ENCODE measurements at regions not wholly inside any gene's neighbourhood (a gene's known extent, or its start where the extent isn't known, plus 50 kb on each side); places are given as distances from the start of the nearest gene placed in this dataset.
"Not testable (repeated sequence)": the region's sequence is repeated elsewhere in the genome, so short reads cannot be mapped to it uniquely, and the experiment has no call there.

DNA sequence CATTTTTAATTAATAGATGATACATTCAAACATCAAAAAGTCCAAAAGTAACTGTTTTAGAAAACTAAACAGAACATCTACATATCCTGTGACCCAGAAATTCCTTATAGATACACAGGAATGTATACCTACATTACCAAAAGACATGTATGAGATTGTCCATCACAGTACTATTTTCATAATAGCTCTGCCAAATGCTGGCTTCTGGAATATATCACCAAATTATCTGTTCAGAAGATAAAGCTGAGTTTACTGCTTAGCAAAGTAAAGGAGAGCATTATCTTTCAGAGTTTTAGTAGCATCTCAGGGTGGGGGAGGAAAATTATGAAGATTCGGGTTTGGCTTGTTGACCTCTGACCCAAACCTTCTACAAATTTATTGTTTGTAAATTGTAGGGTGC lies 368.9 kb upstream of the SLC7A11 start:
- no peak for FAIRE-seq

DNA sequence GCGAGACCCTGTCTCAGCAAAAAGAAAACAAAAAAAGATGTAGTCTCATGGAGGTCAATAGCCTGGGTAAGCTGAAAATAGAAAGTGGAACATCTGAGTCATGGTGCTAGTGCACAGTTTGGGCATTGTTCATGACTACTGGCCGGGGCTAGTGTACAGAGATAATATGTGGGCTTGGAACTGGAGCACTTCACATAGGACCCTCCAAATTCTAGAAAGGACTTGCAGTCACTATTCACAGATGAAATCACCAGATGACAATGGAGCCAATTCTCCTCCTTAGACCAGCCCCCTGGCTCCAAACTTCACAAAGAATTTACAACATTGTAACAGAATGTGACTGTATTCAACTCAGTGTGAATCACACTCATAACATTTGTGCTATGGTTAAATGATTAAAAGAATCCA lies 367.8 kb upstream of the SLC7A11 start:
- no peak for FAIRE-seq

DNA sequence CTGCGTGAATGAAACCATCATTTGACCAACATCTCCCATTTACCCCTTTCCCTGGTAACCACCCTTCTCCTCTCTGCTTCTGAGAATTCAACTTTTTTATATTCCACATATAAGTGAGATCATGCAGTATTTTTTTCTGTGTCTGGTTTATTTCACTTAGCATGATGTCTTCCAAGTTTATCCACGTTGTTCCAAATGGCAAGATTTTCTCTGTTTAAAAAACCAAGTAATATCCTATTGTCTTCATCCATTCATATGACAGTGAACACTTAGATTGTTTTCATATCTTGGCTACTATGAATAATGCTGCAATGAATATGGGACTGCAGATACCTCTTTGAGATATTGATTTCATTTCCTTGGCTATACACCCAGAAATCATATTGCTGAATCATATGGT lies 362.4 kb upstream of the SLC7A11 start:
- FAIRE-seq: no peak

DNA sequence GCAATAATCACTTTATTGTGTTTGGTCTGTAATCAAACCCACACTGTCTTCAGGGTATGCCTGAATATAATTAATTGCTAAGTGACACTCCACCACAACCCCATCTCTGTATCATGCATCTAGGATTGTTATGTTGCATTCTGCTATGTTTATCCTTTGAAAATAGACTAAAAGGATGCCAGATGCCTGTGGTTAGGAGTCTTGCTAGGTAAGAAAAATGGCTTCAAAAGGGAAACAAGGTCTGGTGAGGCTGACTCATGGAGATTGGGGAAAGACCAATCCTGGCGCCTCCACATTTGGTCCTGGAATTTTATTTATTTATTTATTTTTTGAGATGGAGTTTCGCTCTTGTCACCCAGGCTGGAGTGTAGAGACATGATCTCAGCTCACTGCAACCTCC lies 360.5 kb upstream of the SLC7A11 start:
- no peak for FAIRE-seq

DNA sequence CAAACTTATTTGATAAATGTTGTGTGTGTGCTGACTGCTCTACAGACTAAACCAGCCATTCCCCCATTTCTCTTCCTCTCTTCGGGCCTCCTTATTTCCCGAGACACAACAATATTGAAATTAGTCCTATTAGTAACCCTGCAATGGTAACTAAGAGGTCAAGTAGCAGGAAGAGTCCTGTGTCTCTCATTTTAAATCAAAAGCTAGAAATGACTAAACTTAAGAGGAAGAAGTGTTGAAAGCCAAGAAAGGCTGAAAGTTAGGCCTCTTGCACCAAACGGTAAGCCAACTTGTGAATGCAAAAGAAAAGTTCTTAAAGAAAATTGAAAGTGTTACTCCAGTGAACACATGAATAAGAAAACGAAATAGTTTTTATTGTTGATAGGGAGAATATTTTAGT lies 357.8 kb upstream of the SLC7A11 start:
- FAIRE-seq: no peak

DNA sequence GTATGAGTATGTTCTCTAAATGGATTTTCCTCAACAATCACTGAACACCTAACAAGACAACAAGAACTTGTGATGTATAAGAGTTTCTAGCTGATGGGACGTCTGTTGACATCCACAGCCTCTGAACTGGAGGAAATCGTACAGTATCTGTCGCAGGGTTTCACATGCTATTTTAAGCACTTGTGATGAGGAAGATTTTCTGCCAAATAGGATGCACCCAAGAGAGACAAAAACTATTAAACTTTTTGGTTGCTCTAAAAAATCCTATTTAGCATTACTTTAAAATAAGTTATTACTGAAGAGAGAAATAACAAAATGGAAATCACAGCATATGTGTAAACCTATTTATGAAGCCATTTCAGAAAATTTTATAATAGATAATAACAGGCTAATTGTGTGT lies 356.1 kb upstream of the SLC7A11 start:
- no peak for FAIRE-seq

DNA sequence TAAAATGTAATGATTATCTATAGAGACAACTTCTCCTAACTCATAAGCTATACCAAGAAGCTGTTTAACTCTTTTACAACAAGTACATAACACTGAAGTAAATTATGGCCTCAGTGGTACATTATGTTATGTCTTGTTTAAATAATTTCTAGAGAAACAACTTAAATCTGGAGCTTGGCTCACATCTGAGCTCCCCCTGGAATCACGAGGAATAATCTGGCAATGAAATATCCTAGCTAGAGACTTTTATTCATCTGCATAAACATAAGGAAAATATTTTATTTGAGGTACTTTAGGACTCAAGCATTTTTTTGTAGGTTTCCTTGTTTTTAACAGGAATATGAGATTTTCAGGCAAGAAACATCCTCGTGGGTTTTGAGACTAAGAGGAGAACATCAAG lies 354.7 kb upstream of the SLC7A11 start:
- no peak for FAIRE-seq

DNA sequence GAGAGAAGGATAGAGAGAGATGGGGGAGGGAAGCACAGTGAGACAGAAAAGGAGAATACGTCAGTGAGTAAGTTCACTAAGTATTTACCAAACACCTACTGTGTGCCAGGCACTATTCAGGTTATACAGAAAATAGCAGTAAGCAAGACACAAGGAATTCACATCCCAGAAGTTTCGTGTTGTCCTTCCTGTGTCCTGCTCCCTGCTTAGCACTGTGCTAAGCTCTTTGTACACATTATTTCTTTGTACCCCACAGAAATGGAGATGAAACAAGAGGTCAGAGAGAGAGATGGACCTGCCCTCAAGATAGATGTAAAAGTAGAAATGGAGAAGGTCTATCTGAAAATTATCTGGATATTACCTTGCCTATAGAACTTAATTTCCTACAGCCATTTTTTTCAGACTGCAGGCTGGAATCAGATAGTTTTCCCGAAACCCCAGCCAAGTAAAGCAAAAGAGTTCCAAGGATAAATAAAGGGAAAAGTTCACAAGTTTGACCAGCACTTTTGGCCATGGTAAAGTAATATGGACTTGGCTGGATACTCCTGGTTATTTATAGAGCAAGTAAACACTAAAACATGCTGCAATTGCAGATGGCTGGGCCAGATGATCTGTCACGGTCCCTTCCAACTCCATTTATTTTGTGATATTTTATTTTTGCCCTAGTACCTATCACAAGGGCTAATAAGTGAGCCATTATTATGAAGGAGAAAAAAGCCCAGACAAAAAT lies 353.7 kb upstream of the SLC7A11 start:
- no peak for FAIRE-seq

DNA sequence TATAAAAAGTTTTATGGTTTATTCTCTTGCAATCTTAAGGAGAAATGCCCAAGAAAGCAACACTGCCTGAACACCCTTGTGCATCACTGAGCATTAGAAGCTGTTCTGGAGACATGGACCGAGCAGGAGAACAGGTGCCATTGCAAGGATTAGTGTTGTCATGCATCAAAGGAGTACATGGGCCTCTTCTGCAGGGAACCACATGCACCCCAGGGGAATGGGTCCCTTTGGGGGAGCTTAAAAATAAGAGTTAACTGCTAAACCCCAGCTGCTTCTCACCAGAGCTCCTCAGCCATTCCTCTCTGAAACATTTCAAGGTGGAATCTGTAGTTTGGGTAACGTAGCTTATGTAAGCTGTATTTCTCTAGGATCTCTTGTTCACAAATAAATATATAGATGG lies 353.0 kb upstream of the SLC7A11 start:
- FAIRE-seq: no peak

DNA sequence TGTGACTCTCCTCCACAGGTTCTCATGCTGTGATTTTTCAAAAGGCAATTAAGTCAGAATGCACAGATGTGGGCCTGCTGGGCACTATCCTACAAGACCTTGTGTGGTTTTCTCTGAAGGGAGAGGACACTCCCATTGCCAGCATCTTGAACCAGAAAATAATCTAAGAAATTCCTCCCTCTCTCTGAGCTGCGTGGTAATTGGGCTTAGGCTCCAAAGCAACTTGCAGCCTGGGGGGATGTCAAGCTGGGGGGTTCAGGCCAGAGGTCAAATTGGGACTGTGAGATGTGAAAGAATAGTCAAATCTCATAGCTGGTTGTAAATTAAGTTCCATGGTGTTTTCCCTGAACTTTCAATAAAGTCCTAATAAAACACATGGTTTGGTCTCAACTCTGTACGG lies 350.6 kb upstream of the SLC7A11 start:
- FAIRE-seq: no peak

DNA sequence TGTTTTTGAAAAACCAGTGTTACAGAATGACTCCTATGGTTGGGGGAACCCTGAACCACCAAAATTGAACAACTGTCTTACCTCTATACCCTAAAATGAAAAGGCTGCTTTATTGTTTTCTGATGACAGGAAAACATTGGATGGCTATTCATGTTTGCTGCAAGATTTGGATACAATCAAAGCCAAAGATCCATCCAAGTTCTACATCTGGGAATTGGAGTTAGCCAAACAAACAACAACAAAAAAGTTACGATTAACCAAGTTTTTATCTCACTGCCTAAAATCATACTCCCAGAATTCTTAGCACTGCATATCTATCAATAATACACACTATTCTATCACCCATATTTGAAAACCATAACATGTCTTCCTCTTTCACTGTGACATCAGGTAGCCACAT lies 349.7 kb upstream of the SLC7A11 start:
- FAIRE-seq: peak; percentile 4

DNA sequence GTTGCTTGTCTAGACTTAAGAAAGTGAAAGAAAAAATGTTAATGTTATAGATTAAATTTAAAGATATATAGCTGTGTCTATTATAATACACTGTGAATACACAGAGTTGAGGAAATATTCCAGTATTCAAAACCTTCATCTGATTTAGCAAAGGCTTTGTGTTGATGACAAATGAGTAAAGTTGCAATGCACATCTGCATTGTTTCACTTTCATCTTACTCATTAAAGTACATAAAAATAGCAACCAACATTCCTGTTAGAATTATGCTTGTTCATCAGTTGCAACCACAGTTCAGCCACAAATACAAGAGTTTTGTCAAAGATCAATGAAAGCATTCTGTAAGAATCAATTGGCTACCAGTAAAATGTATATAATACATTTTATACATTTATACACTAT lies 346.4 kb upstream of the SLC7A11 start:
- no peak for FAIRE-seq

DNA sequence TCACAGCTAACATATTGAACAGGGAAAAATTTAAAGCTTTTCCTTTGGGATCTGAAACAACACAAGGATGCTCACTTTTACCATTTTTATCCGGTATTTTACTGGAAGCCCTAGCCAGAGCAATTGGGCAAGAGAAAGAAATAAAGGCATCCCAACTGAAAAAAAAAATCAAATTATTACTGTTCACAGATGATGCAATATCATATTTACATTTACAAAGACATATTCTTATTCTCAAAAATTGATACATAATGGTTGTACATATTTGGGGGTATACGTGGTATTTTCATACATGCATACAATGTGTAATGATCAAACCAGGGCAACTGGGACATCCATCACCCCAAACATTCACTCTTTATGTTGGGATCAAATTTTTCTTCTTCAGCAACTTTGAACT lies 337.0 kb upstream of the SLC7A11 start:
- no peak for FAIRE-seq

DNA sequence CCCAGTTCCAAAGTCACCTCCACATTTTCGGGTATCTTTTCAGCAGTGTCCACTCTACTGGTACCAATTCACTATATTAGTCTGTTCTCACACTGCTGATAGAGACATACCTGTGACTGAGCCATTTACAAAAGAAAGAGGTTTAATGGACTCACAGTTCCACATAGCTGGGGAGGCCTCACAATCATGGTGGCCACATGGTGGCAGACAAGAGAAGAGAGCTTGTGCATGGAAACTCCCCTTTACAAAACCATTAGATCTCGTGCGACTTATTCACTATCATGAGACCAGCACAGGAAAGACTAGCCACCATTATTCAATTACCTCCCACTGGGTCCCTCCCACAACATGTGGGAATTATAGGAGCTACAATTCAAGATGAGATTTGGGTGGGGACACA lies 335.7 kb upstream of the SLC7A11 start:
- FAIRE-seq: not testable (repeated sequence)

DNA sequence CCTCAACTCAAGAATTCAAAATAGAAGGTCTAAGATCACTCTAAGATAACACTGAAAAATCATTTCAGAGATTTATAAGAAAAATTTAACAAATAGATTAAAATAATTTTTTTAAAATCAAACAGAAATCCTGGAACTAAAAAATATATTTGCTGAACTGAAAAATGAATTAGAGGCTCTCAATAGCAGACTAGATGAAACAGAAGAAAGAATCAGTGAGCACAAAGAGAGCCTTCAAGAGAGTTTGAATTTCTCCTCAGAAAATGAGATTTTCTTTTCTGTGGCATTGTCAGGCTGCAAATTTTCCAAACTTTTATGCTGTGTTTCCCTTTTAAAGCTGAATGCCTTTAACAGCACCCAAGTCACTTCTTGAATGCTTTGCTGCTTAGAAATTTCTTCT lies 335.0 kb upstream of the SLC7A11 start:
- FAIRE-seq: no peak

DNA sequence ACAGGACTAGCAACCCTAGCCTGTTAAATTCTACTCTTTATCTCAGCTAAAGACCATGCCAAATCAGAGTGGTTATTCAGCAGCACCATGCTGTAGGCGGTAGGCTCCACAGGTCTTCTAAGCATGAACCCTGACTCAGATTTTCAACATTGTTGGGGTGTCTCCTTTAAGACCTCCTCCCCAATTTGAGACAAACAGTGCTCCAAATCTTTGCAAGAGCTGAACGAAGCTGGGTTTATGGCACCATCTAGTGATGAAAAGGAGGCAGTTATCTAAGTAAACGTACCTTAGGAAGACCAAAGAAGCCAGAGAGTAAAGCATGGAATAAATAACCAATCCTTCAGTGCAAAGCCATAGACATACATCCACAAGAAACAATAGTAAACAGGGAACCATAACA lies 334.5 kb upstream of the SLC7A11 start:
- FAIRE-seq: no peak

DNA sequence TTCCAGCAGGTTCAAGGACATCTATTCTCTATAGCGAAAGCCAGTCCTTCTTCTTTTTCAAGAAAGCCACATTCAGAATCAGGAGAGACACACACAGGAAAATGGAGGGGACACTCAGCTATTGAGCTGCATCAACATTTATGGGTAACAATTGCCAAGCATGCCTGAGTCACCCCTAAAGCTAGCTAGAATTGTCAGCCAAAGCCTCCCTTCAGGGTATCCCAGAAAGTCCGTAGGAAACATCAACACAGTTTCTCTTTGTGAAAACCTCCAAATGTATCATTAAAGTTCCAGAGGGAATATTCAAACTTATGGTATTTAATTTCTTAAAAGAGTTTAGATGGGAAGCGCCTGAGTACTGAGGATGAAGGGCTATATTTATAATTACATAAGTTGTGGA lies 331.1 kb upstream of the SLC7A11 start:
- no peak for FAIRE-seq

DNA sequence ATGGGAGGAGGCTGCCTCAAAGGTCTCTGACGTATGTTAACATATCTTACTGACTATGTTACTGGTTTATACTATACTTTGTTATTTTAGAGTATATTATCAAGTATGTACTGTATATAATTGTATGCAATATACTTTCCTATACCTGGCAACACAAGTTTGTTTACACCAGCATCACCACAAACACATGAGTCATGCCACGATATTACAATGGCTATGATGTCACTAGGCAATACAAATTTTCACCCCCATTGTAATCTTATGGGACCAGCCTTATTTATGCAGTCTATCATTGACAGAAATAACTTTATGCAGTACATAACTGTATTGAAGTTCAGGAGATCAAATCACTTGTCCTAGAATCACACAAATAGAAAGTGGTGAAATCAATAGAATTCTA lies 329.9 kb upstream of the SLC7A11 start:
- no peak for FAIRE-seq

DNA sequence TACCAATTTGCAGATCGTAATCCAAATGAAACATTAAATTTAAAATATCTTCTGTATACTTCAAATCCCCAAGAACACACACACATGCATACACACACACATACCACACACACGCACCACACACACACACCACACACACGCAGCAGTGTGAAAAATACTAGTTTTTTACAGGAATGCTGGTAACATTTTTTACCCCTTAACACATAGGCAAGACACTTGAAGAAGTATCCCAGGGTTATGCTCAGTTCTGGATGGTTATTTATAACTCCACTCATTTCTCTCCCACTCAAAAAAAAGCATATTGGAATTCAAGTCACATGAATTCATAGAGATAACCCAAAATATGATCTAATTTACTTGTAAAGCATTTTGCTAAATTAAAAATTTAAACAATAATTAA lies 325.5 kb upstream of the SLC7A11 start:
- no peak for FAIRE-seq

DNA sequence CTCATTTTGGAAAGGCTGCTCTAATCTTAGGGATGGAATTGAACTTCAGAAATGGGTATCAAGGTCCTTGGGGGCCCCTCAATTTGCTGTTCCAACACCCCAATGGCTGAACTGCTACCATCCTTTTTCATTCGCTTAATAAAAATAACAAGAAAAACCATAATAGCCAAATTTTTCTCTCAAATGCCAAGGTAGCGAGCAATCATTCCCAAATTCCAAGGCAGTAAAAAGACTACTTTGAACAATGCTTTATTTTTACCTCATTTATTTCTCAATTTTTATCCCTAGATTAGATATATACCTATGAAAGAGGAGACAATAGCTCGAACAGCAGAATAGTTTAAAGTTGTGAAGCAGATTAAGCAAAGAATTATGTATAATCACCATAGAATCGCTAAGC lies 323.4 kb upstream of the SLC7A11 start:
- FAIRE-seq: no peak

DNA sequence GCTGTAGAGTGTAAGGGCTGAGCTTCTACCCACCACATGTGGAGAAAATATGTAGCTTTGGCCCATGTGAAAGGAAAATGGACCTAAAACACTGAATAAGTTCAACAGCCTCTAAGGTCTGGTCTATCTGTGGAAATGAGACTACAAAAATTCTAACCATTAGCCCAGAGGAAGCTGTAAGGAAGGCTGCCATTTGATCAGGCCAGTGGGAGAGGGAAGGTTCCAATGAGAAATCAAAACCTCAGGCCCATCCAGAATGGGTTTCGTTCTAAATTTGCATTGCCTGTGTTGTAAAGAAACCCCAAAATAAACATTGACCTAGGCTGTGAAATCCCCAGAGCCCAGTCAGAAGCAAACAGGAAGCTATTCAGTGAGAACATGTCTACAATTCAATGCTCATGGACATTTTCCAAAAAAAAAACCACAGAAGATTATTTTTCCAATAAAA lies 320.4 kb upstream of the SLC7A11 start:
- FAIRE-seq: no peak

DNA sequence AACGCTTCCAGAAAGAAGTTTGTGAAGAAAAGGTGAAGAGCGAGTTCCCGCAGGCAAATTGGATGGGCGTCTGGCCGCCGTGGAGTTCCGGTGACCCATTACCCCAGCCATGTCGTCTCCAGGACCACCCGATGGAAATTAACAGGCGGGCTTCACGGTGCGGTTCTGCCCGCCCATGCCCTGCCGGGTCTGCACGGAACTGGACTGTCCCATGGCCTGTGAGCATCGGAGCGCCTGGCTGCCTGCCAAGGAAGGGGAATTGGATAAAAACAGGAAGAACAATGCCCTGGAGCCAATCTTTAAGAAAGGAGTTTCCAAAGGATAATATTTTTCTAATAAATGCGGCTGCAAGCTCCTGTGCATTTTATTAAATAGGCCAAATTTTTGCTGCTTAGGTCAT lies 319.8 kb upstream of the SLC7A11 start:
- FAIRE-seq: no peak

DNA sequence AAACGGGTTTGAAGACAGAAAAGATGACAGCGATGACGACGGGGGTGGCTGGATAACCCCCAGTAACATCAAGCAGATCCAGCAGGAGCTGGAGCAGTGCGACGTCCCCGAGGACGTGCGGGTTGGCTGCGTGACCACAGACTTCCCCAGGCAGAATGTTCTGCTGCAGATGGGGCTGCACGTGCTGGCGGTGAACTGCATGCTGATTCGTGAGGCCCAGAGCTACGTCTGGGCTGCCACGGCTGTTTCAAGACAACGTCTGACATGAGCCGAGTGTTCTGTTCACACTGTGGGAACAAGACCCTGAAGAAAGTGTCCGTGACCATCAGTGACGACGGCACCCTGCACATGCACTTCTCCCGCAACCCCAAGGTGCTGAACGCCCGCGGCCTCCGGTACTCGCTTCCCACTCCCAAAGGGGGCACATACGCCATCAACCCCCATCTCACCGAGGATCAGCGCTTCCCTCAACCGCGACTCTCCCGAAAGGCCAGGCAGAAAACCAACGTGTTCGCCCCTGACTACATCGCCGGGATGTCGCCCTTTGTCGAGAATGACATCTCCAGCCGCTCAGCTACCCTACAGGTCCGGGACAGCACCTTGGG lies 319.2 kb upstream of the SLC7A11 start:
- FAIRE-seq: no peak

DNA sequence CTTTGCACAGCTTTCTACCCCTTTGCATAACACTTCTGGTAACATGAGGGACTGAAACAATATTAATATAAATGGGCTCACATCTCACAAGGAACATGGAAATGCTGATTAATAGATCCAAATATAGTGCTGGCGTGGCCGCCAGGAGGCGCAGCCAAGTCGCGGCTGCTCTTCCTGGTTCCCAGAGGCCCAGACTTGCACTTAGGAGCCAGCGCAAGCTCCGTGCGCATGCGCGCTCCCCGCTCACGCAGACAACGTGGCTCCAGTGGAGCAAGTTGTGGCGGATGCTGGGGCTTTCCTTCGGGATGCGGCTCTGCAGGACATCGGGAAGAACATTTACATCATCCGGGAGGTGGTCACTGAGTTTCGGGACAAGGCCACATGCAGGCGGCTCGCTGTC lies 318.3 kb upstream of the SLC7A11 start:
- no peak for FAIRE-seq

DNA sequence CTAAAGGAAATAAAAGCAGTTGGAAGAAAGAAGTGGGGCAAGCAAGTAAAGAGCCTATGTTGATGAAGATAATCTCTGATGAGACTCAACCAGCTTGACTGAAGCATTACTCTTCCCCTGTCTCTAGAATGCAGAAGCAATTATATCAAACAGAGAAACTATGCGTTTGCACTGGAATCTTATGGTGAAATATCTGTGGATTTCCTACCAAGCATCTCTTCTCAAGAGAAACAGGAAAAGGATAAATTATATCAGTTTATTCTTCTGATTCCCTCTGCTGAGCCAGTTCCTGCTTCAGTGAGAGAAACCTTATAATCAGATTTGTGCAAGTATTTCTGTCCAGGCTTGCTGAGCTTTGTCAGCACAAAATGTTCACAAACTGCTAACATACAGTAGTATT lies 316.7 kb upstream of the SLC7A11 start:
- no peak for FAIRE-seq

All from endometrium (tissue), 2 donors.